ENCODE measurements at regions not wholly inside any gene's neighbourhood (a gene's known extent, or its start where the extent isn't known, plus 50 kb on each side); places are given as distances from the start of the nearest gene placed in this dataset.

DNA sequence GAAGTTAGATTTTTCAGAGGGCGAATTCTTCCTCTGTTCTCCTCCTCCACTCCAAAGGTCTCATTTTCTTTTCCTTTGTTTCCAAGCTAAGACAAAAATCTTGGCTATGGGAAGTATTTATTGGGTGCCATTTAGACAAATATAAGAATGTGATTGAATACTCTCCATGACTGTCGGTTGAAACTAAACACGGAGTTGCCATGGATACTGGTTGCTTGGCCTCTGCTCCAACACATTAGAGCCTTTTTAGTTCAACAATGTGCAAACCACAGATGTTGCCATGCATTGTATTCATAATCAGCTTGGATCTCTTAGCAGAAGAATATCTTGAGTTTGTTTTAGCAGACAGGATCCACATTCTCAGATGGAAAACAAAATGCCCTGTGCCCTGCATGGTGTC, 366.5 kb upstream of the LCORL start:
- no peak for DNase-seq (ENCODE audit: low spot score)

- no peak for DNase-seq (ENCODE audit: low spot score)
Observed at GRCh38 chr4:18381186-18381585, 359.6 kb upstream of the LCORL start.

DNA sequence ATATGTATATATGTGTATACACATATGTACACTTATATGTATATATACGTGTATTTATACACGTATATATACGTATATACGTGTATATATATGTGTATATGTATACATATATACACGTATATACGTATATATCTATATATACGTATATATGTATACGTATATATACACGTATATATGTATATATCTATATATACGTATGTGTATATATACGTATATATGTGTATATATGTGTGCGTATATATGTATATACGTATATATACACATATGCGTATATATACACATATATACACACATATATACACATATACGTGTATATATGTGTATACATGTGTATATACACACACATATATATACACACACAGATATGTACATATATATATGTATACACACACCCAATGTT, 348.0 kb upstream of the LCORL start:
- no peak for DNase-seq (ENCODE audit: low spot score)

DNA sequence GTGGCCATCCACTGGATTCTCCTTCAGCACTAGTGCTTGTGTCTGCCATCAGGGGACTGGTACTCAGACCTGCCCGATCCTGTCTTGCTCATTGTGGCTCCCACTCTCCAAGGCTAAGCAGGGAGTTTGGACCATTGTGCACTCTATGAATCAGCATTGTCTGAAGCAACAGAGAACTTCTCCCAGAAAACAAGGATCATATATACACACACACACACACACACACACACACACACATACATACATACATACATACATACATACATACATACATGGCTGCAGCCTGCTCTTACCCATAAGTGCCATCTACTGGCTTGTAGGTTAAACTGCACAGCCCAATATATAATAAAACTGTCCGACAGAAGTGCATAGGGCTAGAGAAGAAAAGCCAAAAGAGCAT, 345.3 kb upstream of the LCORL start:
- DNase-seq (ENCODE audit: low spot score) = no peak

DNA sequence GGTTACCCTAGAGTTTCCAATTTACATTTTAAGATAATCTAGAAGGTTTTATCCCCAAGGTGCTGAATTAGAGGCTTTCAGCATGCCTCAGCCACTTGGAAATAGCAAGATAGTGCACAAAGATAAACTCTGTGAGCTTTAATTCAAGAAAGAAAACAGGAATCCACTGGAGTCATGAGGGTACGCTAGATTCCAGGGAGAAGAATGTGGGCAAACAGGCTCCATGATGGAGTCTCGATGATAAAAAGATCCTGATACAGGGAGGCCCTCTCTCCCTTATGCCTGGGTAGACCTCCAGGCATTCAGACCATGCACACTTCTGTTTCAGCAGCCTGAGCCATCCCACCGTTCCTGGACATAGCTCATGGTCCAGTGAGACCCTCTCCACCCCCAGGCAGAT, 344.6 kb upstream of the LCORL start:
- no peak for DNase-seq (ENCODE audit: low spot score)

GRCh38 chr4:18343581-18343980, 322.0 kb upstream of the LCORL start:
- DNase-seq (ENCODE audit: low spot score) = no peak

DNA sequence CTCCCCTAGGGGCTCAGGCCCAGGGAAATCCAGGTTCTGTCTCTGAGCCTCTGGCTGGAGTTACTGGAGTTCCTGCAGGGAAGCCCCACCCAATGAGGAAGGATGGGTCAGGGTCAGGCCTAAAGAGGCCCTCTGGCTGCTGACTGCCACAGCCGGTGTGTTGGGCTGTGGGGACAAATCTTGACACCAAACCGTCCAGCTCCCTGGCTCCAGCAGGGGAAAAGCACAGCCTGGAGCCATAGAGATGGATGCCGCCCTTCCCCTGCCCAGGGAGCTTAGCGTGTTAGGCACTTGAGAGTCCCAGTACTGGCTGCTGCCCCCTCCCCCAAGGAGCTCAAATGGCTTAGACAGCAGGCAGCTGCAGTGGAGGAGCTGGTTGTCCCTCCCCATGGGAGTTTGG, 321.3 kb upstream of the LCORL start:
- DNase-seq (ENCODE audit: low spot score) = no peak

DNA sequence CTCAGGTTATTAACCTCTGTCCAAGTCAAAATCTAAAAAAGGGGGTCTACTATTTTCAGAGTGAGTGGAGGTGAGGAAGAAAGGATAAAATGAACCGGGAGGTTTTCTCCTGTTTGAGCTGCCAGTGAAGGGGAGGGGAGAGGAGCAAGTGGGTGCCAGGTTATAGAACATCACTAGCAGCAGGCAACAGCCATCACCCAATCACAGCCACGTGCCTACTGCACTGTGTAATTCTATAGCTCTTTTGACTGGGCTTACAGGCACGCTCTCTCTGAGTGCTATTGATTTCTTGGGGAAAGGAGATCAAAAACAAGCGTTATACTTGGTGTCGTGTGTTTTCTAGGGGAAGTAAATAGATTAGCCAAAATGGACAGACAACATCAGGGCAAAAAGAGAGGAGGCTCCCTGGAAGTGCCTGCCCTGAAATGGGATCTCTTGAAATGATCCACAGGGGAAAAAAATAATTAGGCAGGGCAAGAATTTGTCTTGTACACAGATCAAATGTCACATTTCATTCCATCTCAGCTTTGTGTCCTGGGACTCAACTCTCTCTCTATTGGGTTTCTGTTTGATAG, 300.5 kb upstream of the LCORL start:
- no peak for DNase-seq (ENCODE audit: low spot score)

DNA sequence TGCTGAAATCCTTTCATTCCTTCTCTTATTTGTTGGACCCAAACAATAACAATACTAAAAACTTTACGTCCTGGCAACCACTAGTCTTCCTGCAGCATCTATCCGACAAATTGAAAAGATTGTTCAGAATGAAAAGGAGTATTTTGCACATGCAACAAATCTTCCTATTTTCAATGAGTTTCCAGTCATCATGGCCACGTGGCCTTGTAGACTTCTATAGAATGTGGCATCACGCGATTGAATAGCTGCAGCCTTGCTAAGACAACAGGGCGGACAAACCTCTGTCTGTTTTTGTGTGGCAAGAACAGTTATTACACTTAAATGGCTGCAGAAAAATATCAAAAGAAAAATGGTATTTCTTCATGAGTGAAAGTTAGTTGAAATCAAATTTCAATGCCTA, 297.9 kb upstream of the LCORL start:
- DNase-seq (ENCODE audit: low spot score) = no peak

GRCh38 chr4:18318682-18319388, 297.3 kb upstream of the LCORL start:
- no peak for DNase-seq (ENCODE audit: low spot score)

DNA sequence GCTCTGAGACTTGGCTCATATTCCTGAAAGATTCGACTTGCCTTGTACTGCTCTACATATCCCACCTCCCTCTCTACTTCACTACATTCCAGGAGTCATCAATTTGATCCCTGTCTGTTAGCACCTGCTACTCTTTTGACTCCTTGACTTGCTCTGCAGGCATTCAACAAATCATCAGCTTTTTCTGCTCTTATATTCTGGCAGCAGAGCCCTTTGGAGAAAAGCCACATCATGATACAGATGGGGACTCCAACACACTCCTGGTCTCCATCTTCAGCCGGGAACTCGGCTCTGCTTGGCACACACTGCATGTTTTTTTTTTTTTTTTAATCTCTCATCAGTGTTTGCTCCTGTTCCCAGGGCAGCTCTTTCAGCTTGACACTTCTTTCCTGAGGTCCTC, 293.2 kb upstream of the LCORL start:
- DNase-seq (ENCODE audit: low spot score) = no peak

- DNase-seq (ENCODE audit: low spot score) = no peak
Observed at GRCh38 chr4:18297684-18298083, 276.1 kb upstream of the LCORL start.

- no peak for DNase-seq (ENCODE audit: low spot score)
Observed at GRCh38 chr4:18296411-18296810, 274.9 kb upstream of the LCORL start.

DNA sequence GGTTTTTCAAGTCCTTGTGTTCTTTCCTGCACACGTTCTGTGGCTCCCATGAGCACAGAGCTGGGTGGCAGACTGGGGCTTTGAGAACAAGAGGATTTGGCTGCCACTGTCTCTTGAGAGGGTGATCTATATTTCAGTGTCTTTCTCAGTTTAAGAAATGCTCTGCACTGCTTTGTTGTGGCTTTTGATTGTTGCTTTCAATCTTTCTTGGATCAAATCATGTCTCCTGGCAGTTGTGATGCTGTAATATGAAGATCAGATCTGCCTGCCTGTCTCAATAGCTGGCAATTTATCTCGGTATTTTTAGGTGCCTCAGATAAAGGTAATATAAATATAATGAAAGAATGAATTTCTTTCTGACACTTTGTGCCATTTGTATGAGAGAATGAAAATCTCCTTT, 273.3 kb upstream of the LCORL start:
- DNase-seq (ENCODE audit: low spot score) = no peak

- no peak for DNase-seq (ENCODE audit: low spot score)
Observed at GRCh38 chr4:18294021-18294420, 272.5 kb upstream of the LCORL start.

DNA sequence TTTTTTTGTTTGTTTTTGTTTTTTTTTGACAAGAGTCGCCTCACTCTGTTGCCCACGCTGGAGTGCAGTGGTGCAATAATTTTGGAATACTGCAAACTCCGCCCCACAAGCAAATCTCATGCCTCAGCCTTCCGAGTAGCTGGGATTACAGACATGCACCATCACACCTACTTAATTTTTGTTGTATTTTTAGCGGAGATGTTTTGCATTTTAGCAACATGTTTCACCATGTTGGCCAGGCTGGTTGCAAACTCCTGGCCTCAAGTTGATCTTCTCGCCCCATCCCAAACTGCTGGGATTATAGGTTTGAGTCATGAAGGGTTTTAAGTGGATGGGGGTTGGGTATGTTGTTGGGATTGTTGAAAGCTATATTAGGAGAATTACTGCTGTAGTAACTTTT, 270.9 kb upstream of the LCORL start:
- no peak for DNase-seq (ENCODE audit: low spot score)

GRCh38 chr4:18291981-18292380, 270.4 kb upstream of the LCORL start:
- DNase-seq (ENCODE audit: low spot score) = no peak

- DNase-seq (ENCODE audit: low spot score) = no peak
Observed at GRCh38 chr4:18291256-18291655, 269.7 kb upstream of the LCORL start.

DNA sequence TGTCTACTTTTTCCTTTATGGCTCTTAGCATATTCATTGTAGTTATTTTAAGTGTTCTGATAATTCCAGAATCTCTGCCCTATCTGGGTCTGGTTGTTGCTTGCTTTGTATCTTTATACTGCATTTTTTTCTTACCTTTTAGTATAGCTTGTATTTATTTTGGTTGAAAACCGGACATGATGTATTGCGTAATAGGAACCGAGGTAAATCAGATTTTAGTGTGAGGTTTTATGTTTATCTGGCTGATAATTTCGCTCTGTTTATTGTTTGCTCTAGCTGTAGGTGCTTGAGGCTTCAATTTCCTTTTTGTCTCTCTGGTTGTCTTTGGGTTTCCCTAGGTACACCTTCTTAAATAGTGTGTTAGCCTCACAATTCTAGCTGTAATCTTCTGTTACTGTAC, 263.8 kb upstream of the LCORL start:
- no peak for DNase-seq (ENCODE audit: low spot score)

GRCh38 chr4:18278244-18278643, 256.7 kb upstream of the LCORL start:
- DNase-seq (ENCODE audit: low spot score) = no peak

- no peak for DNase-seq (ENCODE audit: low spot score)
Observed at GRCh38 chr4:18262832-18263231, 241.3 kb upstream of the LCORL start.

DNA sequence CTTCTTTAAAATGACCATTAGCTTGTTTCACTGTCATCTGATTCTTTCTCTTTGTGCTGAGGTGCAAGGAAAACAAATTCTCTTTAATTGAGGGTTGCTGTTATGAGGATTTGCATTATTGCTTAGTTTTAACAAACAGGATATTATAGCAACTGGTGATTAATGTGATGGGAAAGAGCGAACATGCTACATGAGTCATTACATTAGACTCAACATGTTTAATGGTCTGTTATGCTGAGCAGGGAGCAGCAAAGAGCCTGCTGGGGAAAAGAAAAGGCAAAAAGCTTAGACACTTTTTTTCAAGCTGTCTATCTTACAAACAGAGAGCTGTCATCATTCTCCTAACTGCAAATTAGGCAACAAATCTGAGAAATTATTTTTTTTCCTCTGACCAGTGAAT, 230.5 kb upstream of the LCORL start:
- DNase-seq (ENCODE audit: low spot score) = no peak

- no peak for DNase-seq (ENCODE audit: low spot score)
Observed at GRCh38 chr4:18250564-18250963, 229.0 kb upstream of the LCORL start.

DNA sequence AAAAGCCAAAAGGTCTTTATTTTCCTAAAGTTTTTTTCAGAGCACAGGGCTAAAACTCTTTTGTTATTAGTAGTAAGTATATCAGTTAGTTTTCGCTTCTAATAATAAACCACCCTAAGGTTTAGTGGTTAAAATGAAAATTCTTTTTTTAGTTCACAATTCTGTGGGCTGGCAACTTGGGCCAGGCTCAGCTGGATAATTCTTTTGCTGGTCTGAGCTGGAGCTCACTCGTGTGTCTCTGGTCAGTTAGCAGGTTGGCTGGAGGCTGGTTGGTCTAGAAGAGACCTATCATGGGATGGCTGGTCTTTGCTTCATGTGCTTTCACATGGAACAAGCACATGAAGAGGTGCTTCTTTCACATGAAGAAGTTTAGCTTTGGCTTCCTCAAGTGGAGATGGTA, 227.1 kb upstream of the LCORL start:
- DNase-seq (ENCODE audit: low spot score) = no peak
